SK-N-SH treated with all-trans-retinoic acid at 6 μM for 48 hours (cell line): ENCODE measurements at regions not wholly inside any gene's neighbourhood (a gene's known extent, or its start where the extent isn't known, plus 50 kb on each side); places are given as distances from the start of the nearest gene placed in this dataset.

Source experiments
- ATAC-seq: fragments of 200-7000 bp; cut with Tn5 transposase; 3 replicates; pipeline ENCODE4 v1.9.1; 2020; ENCODE audit warnings: mild to moderate bottlenecking, moderate library complexity
- CREB5 ChIP-seq: fragments of 250-450 bp; sonication (Bioruptor Pico); IDR thresholded peaks from 2 replicates; pipeline ENCODE4 v1.5.1; 2020; ENCODE audit warnings: low read depth, mild to moderate bottlenecking, moderate library complexity
- CSDC2 ChIP-seq: fragments of 250-450 bp; sonication (Bioruptor Pico); IDR thresholded peaks from 2 replicates; pipeline ENCODE4 v1.5.0; 2020; ENCODE audit warnings: mild to moderate bottlenecking, moderate library complexity
- CSRNP3 ChIP-seq: fragments of 250-450 bp; sonication (Bioruptor Pico); IDR thresholded peaks from 2 replicates; pipeline ENCODE4 v1.5.1; 2021; ENCODE audit warnings: mild to moderate bottlenecking, moderate library complexity
- ISL1 ChIP-seq: fragments of 250-450 bp; sonication (Bioruptor Pico); IDR thresholded peaks from 2 replicates; pipeline ENCODE4 v2.1.2; 2022; ENCODE audit warnings: mild to moderate bottlenecking, moderate library complexity
- OSR1 ChIP-seq: fragments of 250-450 bp; sonication (Bioruptor Pico); IDR thresholded peaks from 2 replicates; pipeline ENCODE4 v1.8.0; 2022; ENCODE audit warnings: moderate library complexity, mild to moderate bottlenecking, inconsistent platforms
- POU6F1 ChIP-seq: fragments of 250-450 bp; sonication (Bioruptor Pico); IDR thresholded peaks from 2 replicates; pipeline ENCODE4 v1.8.0; 2021; ENCODE audit warnings: low read depth, mild to moderate bottlenecking, moderate library complexity, borderline replicate concordance
- PPARA ChIP-seq: fragments of 250-450 bp; sonication (Bioruptor Pico); IDR thresholded peaks from 2 replicates; pipeline ENCODE4 v1.5.0; 2020; ENCODE audit warnings: mild to moderate bottlenecking, borderline replicate concordance
- RARB ChIP-seq: fragments of 250-450 bp; sonication (Bioruptor Pico); IDR thresholded peaks from 2 replicates; pipeline ENCODE4 v1.8.0; 2021; ENCODE audit warnings: mild to moderate bottlenecking, moderate library complexity
- TCF4 ChIP-seq: fragments of 250-450 bp; sonication (Bioruptor Pico); IDR thresholded peaks from 2 replicates; pipeline ENCODE4 v1.8.0; 2021; ENCODE audit warnings: mild to moderate bottlenecking, moderate library complexity, borderline replicate concordance
- TOX ChIP-seq: fragments of 250-450 bp; sonication (Bioruptor Pico); IDR thresholded peaks from 2 replicates; pipeline ENCODE4 v1.8.0; 2021; ENCODE audit warnings: mild to moderate bottlenecking, moderate library complexity, borderline replicate concordance
- TSHZ2 ChIP-seq: fragments of 250-450 bp; sonication (Bioruptor Pico); IDR thresholded peaks from 2 replicates; pipeline ENCODE4 v1.5.0; 2020; ENCODE audit warnings: mild to moderate bottlenecking, moderate library complexity
- ZC3H10 ChIP-seq: fragments of 250-450 bp; sonication (Bioruptor Pico); IDR thresholded peaks from 2 replicates; pipeline ENCODE4 v1.5.1; 2021; ENCODE audit warnings: mild to moderate bottlenecking, moderate library complexity
- ZFP3 ChIP-seq: fragments of 250-450 bp; sonication (Bioruptor Pico); IDR thresholded peaks from 2 replicates; pipeline ENCODE4 v1.5.0; 2020; ENCODE audit warnings: mild to moderate bottlenecking, moderate library complexity
- ZFP30 ChIP-seq: fragments of 450-650 bp; formaldehyde crosslinking; IDR thresholded peaks from 2 replicates; pipeline ENCODE4 v1.5.0; 2022; ENCODE audit warnings: mild to moderate bottlenecking, moderate library complexity
- ZNF70 ChIP-seq: fragments of 450-650 bp; formaldehyde crosslinking; IDR thresholded peaks from 2 replicates; pipeline ENCODE4 v1.5.0; 2020; ENCODE audit warnings: mild to moderate bottlenecking, moderate library complexity

DNA sequence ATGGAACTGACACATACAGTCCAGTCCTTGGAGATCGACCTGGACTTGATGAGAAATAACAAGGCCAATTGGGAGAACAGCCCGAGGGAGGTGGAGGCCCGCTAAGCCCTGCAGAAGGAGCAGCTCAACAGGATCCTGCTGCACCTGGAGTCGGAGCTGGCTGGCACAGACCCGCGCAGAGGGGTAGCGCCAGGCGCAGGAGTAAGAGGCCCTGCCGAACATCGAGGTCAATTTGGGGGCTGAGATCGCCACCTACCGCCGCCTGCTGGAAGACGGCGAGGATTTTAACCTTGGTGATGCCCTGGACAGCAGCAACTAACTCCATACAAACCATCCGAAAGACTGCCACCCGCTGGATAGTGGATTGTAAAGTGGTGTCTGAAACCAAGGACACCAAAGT is 1610.1 kb upstream of the ACO1 start (continued):
- TF ChIP-seq CREB5 (CRISPR knock-in tag) (no peak), ZC3H10 (CRISPR knock-in tag) (no peak), RARB (CRISPR knock-in tag) (no peak)

- TF ChIP-seq TCF4 (no peak), TSHZ2 (CRISPR knock-in tag) (no peak), ZC3H10 (CRISPR knock-in tag) (no peak), ZFP30 (CRISPR knock-in tag) (no peak), OSR1 (CRISPR knock-in tag) (no peak), ZNF70 (CRISPR knock-in tag) (no peak), CSDC2 (CRISPR knock-in tag) (no peak)
- no peak for ATAC-seq
Measured at GRCh38 chr9:30775236-30775635, 1609.2 kb upstream of the ACO1 start.

GRCh38 chr9:30796764-30797163 is 1587.7 kb upstream of the ACO1 start:
- TF ChIP-seq TCF4 (no peak), ISL1 (CRISPR knock-in tag) (peak; percentile 18)
- no peak for ATAC-seq

DNA sequence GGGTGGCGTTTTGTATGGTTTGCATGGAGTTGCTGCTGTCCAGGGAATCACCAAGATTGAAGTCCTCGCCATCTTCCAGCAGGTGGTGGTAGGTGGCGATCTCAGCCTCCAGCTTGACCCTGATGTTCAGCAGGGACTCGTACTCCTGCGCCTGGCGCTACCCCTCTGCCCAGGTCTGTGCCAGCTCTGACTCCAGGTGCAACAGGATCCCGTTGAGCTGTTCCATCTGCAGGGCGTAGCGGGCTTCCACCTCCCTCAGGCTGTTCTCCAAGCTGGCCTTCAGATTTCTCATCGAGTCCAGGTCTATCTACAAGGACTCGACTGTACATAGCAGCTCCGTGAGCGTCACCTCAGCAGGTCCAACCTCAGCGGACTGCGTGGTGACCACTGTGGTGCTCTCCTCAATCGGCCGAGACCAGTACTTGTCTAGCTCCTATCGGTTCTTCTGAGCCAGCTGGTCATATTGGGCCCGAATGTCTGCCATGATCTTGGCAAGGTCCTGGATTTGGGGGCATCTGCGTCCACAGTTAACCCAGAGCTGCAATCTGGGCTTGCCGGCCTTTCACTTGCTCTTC is 1584.8 kb upstream of the ACO1 start:
- TF ChIP-seq CSDC2 (CRISPR knock-in tag) (no peak), TCF4 (no peak)
- ATAC-seq: no peak

DNA sequence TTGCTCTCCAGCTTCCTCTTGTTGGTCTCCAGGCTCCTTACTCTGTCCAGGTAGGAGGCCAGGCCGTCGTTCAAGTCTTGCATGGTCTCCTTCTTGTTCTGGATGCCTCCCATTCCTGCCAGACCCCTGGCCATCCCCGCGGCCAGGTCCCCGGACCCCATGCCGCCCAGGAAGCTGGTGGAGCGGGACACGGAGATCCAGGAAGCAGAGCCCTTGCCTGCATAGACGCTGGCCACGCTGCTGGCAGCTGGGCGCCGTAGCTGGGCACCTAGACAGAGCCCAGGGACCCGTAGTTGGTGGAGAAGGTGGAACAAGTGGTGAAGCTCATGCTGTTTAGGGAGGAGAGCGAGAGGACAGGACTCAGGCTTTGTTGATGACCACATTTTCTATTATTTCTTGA is 1584.0 kb upstream of the ACO1 start:
- TF ChIP-seq ZNF70 (CRISPR knock-in tag): no peak
- no peak for TF ChIP-seq TOX (CRISPR knock-in tag)
- TF ChIP-seq, all 23 proteins: peak for 0
- ATAC-seq: no peak

GRCh38 chr9:30812821-30813220 is 1571.6 kb upstream of the ACO1 start:
- TF ChIP-seq ZFP3 (no peak), CSRNP3 (CRISPR knock-in tag) (no peak), ZC3H10 (CRISPR knock-in tag) (no peak), CREB5 (CRISPR knock-in tag) (no peak), POU6F1 (CRISPR knock-in tag) (no peak), PPARA (CRISPR knock-in tag) (no peak), TOX (CRISPR knock-in tag) (no peak), TCF4 (no peak), ISL1 (CRISPR knock-in tag) (no peak)
- no peak for ATAC-seq
